HG03565 (cell line): ENCODE measurements at regions not wholly inside any gene's neighbourhood (a gene's known extent, or its start where the extent isn't known, plus 50 kb on each side); places are given as distances from the start of the nearest gene placed in this dataset.

Source experiments
- ATAC-seq: cut with Tn5 transposase; IDR thresholded peaks from one replicate; pipeline ENCODE4 v1.9.1; 2021; ENCODE audit warnings: mild to moderate bottlenecking, moderate library complexity; ENCODE audit not compliant: unreplicated experiment

- ATAC-seq, result no peak
These were observed 1321.5 kb upstream of the CELF4 start for GRCh38 chr18:38886861-38887670.

GRCh38 chr18:38886235-38886634 lies 1320.6 kb upstream of the CELF4 start:
- ATAC-seq, result no peak

GRCh38 chr18:38884050-38884449 lies 1318.5 kb upstream of the CELF4 start:
- no peak for ATAC-seq

GRCh38 chr18:38883111-38883510 lies 1317.5 kb upstream of the CELF4 start:
- ATAC-seq, result no peak

GRCh38 chr18:38879871-38880270 lies 1314.3 kb upstream of the CELF4 start:
- no peak for ATAC-seq

- no peak for ATAC-seq
These were observed 1306.7 kb upstream of the CELF4 start for GRCh38 chr18:38872342-38872741.

GRCh38 chr18:38868757-38869156 lies 1303.2 kb upstream of the CELF4 start:
- no peak for ATAC-seq

- no peak for ATAC-seq
These were observed 1302.1 kb upstream of the CELF4 start for GRCh38 chr18:38867680-38868079.

- no peak for ATAC-seq
These were observed 1285.9 kb upstream of the CELF4 start for GRCh38 chr18:38851526-38851925.

- no peak for ATAC-seq
These were observed 1281.7 kb upstream of the CELF4 start for GRCh38 chr18:38847326-38847725.

- no peak for ATAC-seq
These were observed 1277.7 kb upstream of the CELF4 start for GRCh38 chr18:38843291-38843690.

GRCh38 chr18:38826247-38826646 lies 1260.6 kb upstream of the CELF4 start:
- ATAC-seq, result no peak

- ATAC-seq, result no peak
These were observed 1245.6 kb upstream of the CELF4 start for GRCh38 chr18:38811209-38811608.

GRCh38 chr18:38810789-38811188 lies 1245.2 kb upstream of the CELF4 start:
- ATAC-seq, result no peak

GRCh38 chr18:38807915-38808314 lies 1242.3 kb upstream of the CELF4 start:
- ATAC-seq, result peak; percentile 55

GRCh38 chr18:38805256-38805655 lies 1239.7 kb upstream of the CELF4 start:
- no peak for ATAC-seq

- ATAC-seq, result no peak
These were observed 1236.0 kb upstream of the CELF4 start for GRCh38 chr18:38801640-38802039.

- no peak for ATAC-seq
These were observed 1231.2 kb upstream of the CELF4 start for GRCh38 chr18:38796762-38797161.

- no peak for ATAC-seq
These were observed 1227.1 kb upstream of the CELF4 start for GRCh38 chr18:38792731-38793130.

GRCh38 chr18:38790786-38791185 lies 1225.2 kb upstream of the CELF4 start:
- ATAC-seq, result no peak

GRCh38 chr18:38790303-38790702 lies 1224.7 kb upstream of the CELF4 start:
- ATAC-seq, result no peak

GRCh38 chr18:38789141-38789540 lies 1223.5 kb upstream of the CELF4 start:
- no peak for ATAC-seq

GRCh38 chr18:38786906-38787305 lies 1221.3 kb upstream of the CELF4 start:
- ATAC-seq, result no peak
